ENCODE measurements at regions not wholly inside any gene's neighbourhood (a gene's known extent, or its start where the extent isn't known, plus 50 kb on each side); places are given as distances from the start of the nearest gene placed in this dataset.

GRCh38 chr7:118327174-118327573, 102.7 kb downstream of the ANKRD7 start:
- Histone ChIP-seq H3K4me1 (replicated peaks) (no peaks in the 10 kb centered on the region), H3K27me3 (replicated peaks; ENCODE audit: insufficient read depth) (no peaks in the 10 kb centered on the region), H3K9me3 (no peaks in the 10 kb centered on the region), H3K27ac (no peak overlapping the region), H3K36me3 (no peaks in the 10 kb centered on the region), H3K4me3 (no peak overlapping the region)
- 18% methylated on average over 2 of the region's 2 CpGs for WGBS
- TF ChIP-seq CTCF (IDR thresholded peaks at IDR 0.05) (no peak), POLR2A (IDR thresholded peaks at IDR 0.05) (no peak), POLR2AphosphoS5 (IDR thresholded peaks at IDR 0.05) (no peak)
- DNase-seq (ENCODE audit: low spot score) = no peak
- intact Hi-C loops (cut with DNase I) = no loop called here

- TF ChIP-seq POLR2A (IDR thresholded peaks at IDR 0.05) (no peak), CTCF (IDR thresholded peaks at IDR 0.05) (no peak), POLR2AphosphoS5 (IDR thresholded peaks at IDR 0.05) (no peak)
- 81% methylated on average over 11 of the region's 11 CpGs for WGBS
- H3K36me3 ChIP-seq = no peaks in the 10 kb centered on the region
- no peak overlapping the region for H3K27ac ChIP-seq
- intact Hi-C loops (cut with DNase I) = no loop called here
- DNase-seq (ENCODE audit: low spot score) = no peak
- H3K9me3 ChIP-seq = no peaks in the 10 kb centered on the region
- no peaks in the 10 kb centered on the region for H3K27me3 ChIP-seq (replicated peaks; ENCODE audit: insufficient read depth)
- H3K4me3 ChIP-seq = no peak overlapping the region
- H3K4me1 ChIP-seq (replicated peaks) = no peaks in the 10 kb centered on the region
Measured at GRCh38 chr7:118328505-118329211, 104.2 kb downstream of the ANKRD7 start.

GRCh38 chr7:118330388-118330787, 105.9 kb downstream of the ANKRD7 start:
- H3K4me3 ChIP-seq = no peak overlapping the region
- no peaks in the 10 kb centered on the region for H3K4me1 ChIP-seq (replicated peaks)
- no peaks in the 10 kb centered on the region for H3K27me3 ChIP-seq (replicated peaks; ENCODE audit: insufficient read depth)
- no peak overlapping the region for H3K27ac ChIP-seq
- H3K9me3 ChIP-seq = no peaks in the 10 kb centered on the region
- 67% methylated on average over 3 of the region's 3 CpGs for WGBS
- DNase-seq (ENCODE audit: low spot score) = no peak
- no peaks in the 10 kb centered on the region for H3K36me3 ChIP-seq
- intact Hi-C loops (cut with DNase I) = no loop called here
- TF ChIP-seq CTCF (IDR thresholded peaks at IDR 0.05) = no peak
- no peak for TF ChIP-seq POLR2AphosphoS5 (IDR thresholded peaks at IDR 0.05)
- TF ChIP-seq POLR2A (IDR thresholded peaks at IDR 0.05) = no peak

GRCh38 chr7:118346748-118347147, 122.2 kb downstream of the ANKRD7 start:
- H3K27ac ChIP-seq = no peak overlapping the region
- no peaks in the 10 kb centered on the region for H3K27me3 ChIP-seq (replicated peaks; ENCODE audit: insufficient read depth)
- no peaks in the 10 kb centered on the region for H3K36me3 ChIP-seq
- H3K4me1 ChIP-seq (replicated peaks) = no peaks in the 10 kb centered on the region
- DNase-seq (ENCODE audit: low spot score) = no peak
- no peak overlapping the region for H3K4me3 ChIP-seq
- H3K9me3 ChIP-seq = no peaks in the 10 kb centered on the region
- intact Hi-C loops (cut with DNase I) = no loop called here
- TF ChIP-seq POLR2A (IDR thresholded peaks at IDR 0.05) = no peak
- no peak for TF ChIP-seq CTCF (IDR thresholded peaks at IDR 0.05)
- no peak for TF ChIP-seq POLR2AphosphoS5 (IDR thresholded peaks at IDR 0.05)

GRCh38 chr7:118349604-118350003, 125.1 kb downstream of the ANKRD7 start:
- Histone ChIP-seq H3K27ac (no peak overlapping the region), H3K4me3 (no peak overlapping the region), H3K9me3 (no peaks in the 10 kb centered on the region), H3K27me3 (replicated peaks; ENCODE audit: insufficient read depth) (no peaks in the 10 kb centered on the region), H3K36me3 (no peaks in the 10 kb centered on the region), H3K4me1 (replicated peaks) (no peaks in the 10 kb centered on the region)
- intact Hi-C loops (cut with DNase I) = no loop called here
- TF ChIP-seq CTCF (IDR thresholded peaks at IDR 0.05) (no peak), POLR2AphosphoS5 (IDR thresholded peaks at IDR 0.05) (no peak), POLR2A (IDR thresholded peaks at IDR 0.05) (no peak)
- DNase-seq (ENCODE audit: low spot score) = no peak
- 79% methylated on average over 1 of the region's 1 CpG for WGBS
